ENCODE measurements at regions not wholly inside any gene's neighbourhood (a gene's known extent, or its start where the extent isn't known, plus 50 kb on each side); places are given as distances from the start of the nearest gene placed in this dataset.

DNA sequence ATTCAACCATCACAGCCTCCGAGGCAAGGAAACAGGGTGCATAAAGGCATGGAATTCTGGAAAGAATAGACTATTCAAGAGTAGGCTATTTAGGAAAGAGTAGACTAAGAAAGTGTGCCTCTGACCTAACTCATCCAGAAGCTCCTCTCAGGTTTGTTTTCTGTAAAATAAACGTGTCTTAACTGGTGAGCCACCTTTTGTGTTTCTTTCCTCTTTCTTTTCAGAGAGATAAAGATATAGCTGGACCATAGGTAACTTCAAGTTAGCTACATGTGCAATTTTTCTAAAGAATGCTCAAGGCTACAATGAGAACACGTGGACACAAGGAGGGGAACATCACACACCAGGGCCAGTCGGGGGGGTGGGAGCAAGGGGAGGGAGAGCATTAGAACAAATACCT lies 577.0 kb downstream of the TYW1 start:
- no peaks in the 10 kb centered on the region for H3K36me3 Mint-ChIP-seq (ENCODE audit: insufficient read depth in 2 of 2)
- DNase-seq (no peak), ATAC-seq (replicated peaks in 1 of 2) (no peak)
- H3K4me3 Mint-ChIP-seq: no peak overlapping the region
- no peak overlapping the region for H3K27ac Mint-ChIP-seq
- peaks cover 4 to 5% of the 10 kb centered on the region in 2 donors for H3K9me3 Mint-ChIP-seq
- H3K27me3 Mint-ChIP-seq (ENCODE audit: low read depth): no peaks in the 10 kb centered on the region
- no peaks in the 10 kb centered on the region for H3K4me1 Mint-ChIP-seq (ENCODE audit: low read depth)

DNA sequence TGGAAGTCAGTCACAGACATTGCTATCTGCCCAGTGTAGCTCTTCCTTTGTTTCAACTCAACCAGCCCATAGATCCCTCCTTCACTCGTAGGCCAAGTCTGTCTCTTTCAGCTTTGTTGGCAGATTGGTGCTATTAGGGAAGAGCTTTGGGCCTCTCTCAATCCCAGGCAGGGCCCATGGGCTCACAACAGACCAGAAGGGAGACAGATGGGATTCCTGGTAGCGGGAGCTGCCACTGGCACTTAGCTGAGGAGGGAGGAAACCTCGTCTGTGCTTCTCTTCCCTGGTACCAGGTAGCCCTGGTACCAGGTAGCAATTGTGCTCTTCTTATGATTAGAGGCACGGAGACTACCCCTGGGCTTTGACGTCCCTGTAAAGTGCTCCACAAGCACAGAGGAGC lies 592.0 kb downstream of the TYW1 start:
- no peak overlapping the region for H3K27ac Mint-ChIP-seq
- H3K4me1 Mint-ChIP-seq (ENCODE audit: low read depth): no peaks in the 10 kb centered on the region
- no peak for ATAC-seq (replicated peaks in 1 of 2)
- no peaks in the 10 kb centered on the region for H3K27me3 Mint-ChIP-seq (ENCODE audit: low read depth)
- DNase-seq: no peak
- peaks cover 4 to 12% of the 10 kb centered on the region in 2 donors for H3K9me3 Mint-ChIP-seq
- H3K4me3 Mint-ChIP-seq: no peak overlapping the region
- peaks cover 1 to 2% of the 10 kb centered on the region in 2 donors for H3K36me3 Mint-ChIP-seq (ENCODE audit: insufficient read depth in 2 of 2)

- H3K36me3 Mint-ChIP-seq (ENCODE audit: insufficient read depth in 2 of 2): peaks cover 1 to 2% of the 10 kb centered on the region in 2 donors
- no peaks in the 10 kb centered on the region for H3K27me3 Mint-ChIP-seq (ENCODE audit: low read depth)
- peaks cover 7 to 12% of the 10 kb centered on the region in 2 donors for H3K9me3 Mint-ChIP-seq
- H3K4me1 Mint-ChIP-seq (ENCODE audit: low read depth): no peaks in the 10 kb centered on the region
- DNase-seq (no peak), ATAC-seq (replicated peaks in 1 of 2) (no peak)
- no peak overlapping the region for H3K4me3 Mint-ChIP-seq
- H3K27ac Mint-ChIP-seq: no peak overlapping the region
These were observed 592.5 kb downstream of the TYW1 start for GRCh38 chr7:67589183-67589582.

DNA sequence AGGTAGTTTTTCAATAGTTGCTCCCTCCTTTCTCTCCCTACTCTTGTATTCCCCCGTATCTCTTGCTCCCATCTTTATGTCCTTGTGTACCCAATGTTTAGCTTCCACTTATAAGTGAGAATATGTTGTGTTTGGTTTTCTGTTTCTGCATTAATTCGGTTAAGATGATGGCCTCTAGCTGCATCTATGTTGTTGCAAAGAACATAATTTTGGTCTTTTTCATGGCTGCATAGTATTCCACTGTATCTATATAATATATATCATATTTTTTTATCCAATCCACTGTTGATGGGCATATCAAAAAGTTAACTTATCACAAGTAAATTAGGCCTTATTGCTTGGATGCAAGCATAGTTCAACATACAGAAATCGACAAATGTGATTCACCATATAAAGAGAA lies 594.0 kb downstream of the TYW1 start:
- peaks cover 1 to 2% of the 10 kb centered on the region in 2 donors for H3K36me3 Mint-ChIP-seq (ENCODE audit: insufficient read depth in 2 of 2)
- no peak for DNase-seq
- no peak overlapping the region for H3K4me3 Mint-ChIP-seq
- peaks cover 8 to 10% of the 10 kb centered on the region in 2 donors for H3K9me3 Mint-ChIP-seq
- ATAC-seq (replicated peaks in 1 of 2): no peak
- no peaks in the 10 kb centered on the region for H3K4me1 Mint-ChIP-seq (ENCODE audit: low read depth)
- no peak overlapping the region for H3K27ac Mint-ChIP-seq
- no peaks in the 10 kb centered on the region for H3K27me3 Mint-ChIP-seq (ENCODE audit: low read depth)

GRCh38 chr7:67593794-67594193 lies 597.2 kb downstream of the TYW1 start:
- Mint-ChIP-seq H3K27ac (no peak overlapping the region), H3K27me3 (ENCODE audit: low read depth) (no peaks in the 10 kb centered on the region), H3K9me3 (peaks cover 4 to 5% of the 10 kb centered on the region in 2 donors)

GRCh38 chr7:67595431-67596180 lies 599.0 kb downstream of the TYW1 start:
- Mint-ChIP-seq H3K27me3 (ENCODE audit: low read depth) (no peaks in the 10 kb centered on the region), H3K9me3 (peaks cover 3 to 7% of the 10 kb centered on the region in 2 donors), H3K4me1 (ENCODE audit: low read depth) (no peaks in the 10 kb centered on the region), H3K4me3 (no peak overlapping the region), H3K36me3 (ENCODE audit: insufficient read depth in 2 of 2) (peaks cover under 1 to 1% of the 10 kb centered on the region in 2 donors), H3K27ac (no peak overlapping the region)
- DNase-seq (no peak), ATAC-seq (replicated peaks in 1 of 2) (no peak)

More at GRCh38 chr7:67593794-67594193, 597.2 kb downstream of the TYW1 start:
- Mint-ChIP-seq H3K4me3 (no peak overlapping the region), H3K4me1 (ENCODE audit: low read depth) (no peaks in the 10 kb centered on the region), H3K36me3 (ENCODE audit: insufficient read depth in 2 of 2) (peaks cover 1 to 2% of the 10 kb centered on the region in 2 donors)
- no peak for ATAC-seq (replicated peaks in 1 of 2)
- no peak for DNase-seq

GRCh38 chr7:67597161-67597560 lies 600.5 kb downstream of the TYW1 start:
- H3K4me1 Mint-ChIP-seq (ENCODE audit: low read depth): no peaks in the 10 kb centered on the region
- no peaks in the 10 kb centered on the region for H3K27me3 Mint-ChIP-seq (ENCODE audit: low read depth)
- H3K27ac Mint-ChIP-seq: no peak overlapping the region
- H3K36me3 Mint-ChIP-seq (ENCODE audit: insufficient read depth in 2 of 2): no peaks in the 10 kb centered on the region
- H3K9me3 Mint-ChIP-seq: peaks cover 2 to 11% of the 10 kb centered on the region in 2 donors
- no peak overlapping the region for H3K4me3 Mint-ChIP-seq
- ATAC-seq (replicated peaks in 1 of 2) (no peak), DNase-seq (no peak)

DNA sequence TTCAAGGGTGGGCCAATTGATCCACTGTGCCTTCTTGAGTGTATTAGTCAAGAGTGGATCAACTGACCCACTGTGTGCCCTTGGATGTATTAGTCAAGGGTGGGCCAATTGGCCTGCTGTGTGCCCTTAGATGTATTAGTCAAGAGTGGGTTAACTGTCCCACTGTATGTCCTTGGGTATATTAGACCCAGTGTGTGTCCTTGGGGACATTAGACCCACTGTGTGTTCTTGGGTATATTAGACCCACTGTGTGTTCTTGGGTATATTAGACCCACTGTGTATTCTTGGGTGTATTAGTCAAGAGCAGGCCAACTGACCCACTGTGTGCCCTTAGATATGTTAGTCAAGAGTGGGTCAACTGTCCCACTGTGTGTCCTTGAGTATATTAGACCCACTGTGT lies 601.8 kb downstream of the TYW1 start:
- no peaks in the 10 kb centered on the region for H3K27me3 Mint-ChIP-seq (ENCODE audit: low read depth)
- ATAC-seq (replicated peaks in 1 of 2): no peak
- H3K4me3 Mint-ChIP-seq: no peak overlapping the region
- DNase-seq: no peak
- H3K4me1 Mint-ChIP-seq (ENCODE audit: low read depth): no peaks in the 10 kb centered on the region
- peaks cover 0 to 2% of the 10 kb centered on the region in 2 donors for H3K36me3 Mint-ChIP-seq (ENCODE audit: insufficient read depth in 2 of 2)
- H3K27ac Mint-ChIP-seq: no peak overlapping the region
- peaks cover 5 to 14% of the 10 kb centered on the region in 2 donors for H3K9me3 Mint-ChIP-seq

- H3K27me3 Mint-ChIP-seq (ENCODE audit: low read depth): no peaks in the 10 kb centered on the region
- ATAC-seq (replicated peaks in 1 of 2) (no peak), DNase-seq (no peak)
- H3K9me3 Mint-ChIP-seq: peaks cover 5 to 10% of the 10 kb centered on the region in 2 donors
- H3K36me3 Mint-ChIP-seq (ENCODE audit: insufficient read depth in 2 of 2): peaks cover 0 to 2% of the 10 kb centered on the region in 2 donors
- H3K4me3 Mint-ChIP-seq: no peak overlapping the region
- H3K4me1 Mint-ChIP-seq (ENCODE audit: low read depth): no peaks in the 10 kb centered on the region
- no peak overlapping the region for H3K27ac Mint-ChIP-seq
These were observed 602.9 kb downstream of the TYW1 start for GRCh38 chr7:67599331-67600062.

DNA sequence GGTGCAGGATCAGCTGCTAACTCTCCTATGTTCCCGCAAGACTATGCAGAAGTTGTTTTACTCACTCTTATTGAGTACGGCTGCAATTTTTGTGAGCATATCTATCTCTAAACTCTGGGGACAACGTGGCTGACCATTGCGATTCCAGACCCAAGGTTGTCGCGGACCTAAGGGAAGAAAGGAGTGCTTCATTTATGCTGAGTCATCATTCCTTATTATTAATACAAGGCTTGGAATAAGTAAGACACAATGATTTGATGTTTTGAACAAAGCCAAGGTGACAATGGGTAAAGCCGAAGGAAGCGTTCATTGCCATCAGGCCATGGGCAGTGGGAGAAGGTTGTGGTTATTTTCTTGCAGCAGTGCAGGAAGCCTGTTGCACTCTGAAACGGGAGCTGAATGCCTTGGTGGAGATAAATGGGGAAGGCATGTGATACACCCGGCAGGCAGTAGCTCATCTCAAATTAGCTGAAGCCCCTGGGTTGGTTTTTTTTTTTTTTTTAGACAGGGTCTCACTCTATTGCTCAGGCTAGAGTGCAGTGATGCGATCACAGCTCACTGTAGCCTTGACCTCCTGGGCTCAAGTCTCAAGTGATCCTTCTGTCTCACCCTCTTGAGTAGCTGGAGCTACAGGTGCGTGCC lies 605.7 kb downstream of the TYW1 start:
- Mint-ChIP-seq H3K4me3 (no peak overlapping the region), H3K27ac (no peak overlapping the region), H3K27me3 (ENCODE audit: low read depth) (no peaks in the 10 kb centered on the region), H3K36me3 (ENCODE audit: insufficient read depth in 2 of 2) (peaks cover 0 to 4% of the 10 kb centered on the region in 2 donors), H3K9me3 (peaks cover 5 to 10% of the 10 kb centered on the region in 2 donors), H3K4me1 (ENCODE audit: low read depth) (no peaks in the 10 kb centered on the region)
- ATAC-seq (replicated peaks in 1 of 2): no peak
- DNase-seq: no peak

DNA sequence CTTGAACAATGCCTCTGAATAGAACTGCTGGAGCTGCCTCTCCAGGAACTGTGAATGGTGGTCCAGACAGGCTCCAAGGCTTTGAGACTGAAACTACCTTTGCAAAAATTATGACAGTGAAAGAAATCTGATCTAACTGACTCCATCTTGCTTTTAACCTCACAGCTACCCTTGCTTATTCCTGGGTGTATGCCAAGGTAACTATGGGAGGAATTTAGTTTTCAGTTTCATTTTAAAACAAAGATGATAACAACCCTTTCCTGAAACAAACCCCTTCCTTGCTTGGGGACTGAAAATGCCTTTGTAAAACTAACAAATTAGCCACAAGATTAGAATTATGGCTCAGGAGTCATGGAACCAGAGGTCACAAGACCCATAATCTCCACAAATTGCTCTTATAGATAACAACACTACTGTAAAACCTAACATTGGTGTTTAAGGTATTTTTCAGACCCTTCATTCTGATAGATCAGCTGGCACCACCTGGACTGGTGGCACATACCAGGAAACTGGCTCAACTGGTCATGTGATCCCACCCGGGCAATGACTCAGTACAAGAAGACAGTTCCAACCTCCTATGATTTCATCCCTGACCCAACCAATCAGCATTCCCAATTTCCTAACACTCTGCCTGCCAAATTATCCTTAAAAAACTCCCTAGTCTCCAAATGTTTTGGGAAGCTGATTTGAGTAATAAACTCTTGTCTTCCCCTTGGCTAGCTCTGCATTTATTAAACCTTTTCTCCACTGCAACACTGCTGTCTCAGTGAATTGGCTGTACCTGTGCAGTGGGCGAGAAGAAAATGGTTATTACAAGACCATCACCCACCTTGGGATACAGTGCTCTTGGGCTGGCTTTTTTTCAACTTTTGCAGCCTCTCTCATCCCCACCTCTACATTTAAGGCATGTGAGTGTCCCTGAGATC lies 608.1 kb downstream of the TYW1 start:
- no peak overlapping the region for H3K27ac Mint-ChIP-seq
- H3K9me3 Mint-ChIP-seq: peaks cover 7% of the 10 kb centered on the region in 2 donors
- no peaks in the 10 kb centered on the region for H3K27me3 Mint-ChIP-seq (ENCODE audit: low read depth)
- DNase-seq: no peak
- no peak overlapping the region for H3K4me3 Mint-ChIP-seq
- no peak for ATAC-seq (replicated peaks in 1 of 2)
- no peaks in the 10 kb centered on the region for H3K4me1 Mint-ChIP-seq (ENCODE audit: low read depth)
- H3K36me3 Mint-ChIP-seq (ENCODE audit: insufficient read depth in 2 of 2): peaks cover 0 to 4% of the 10 kb centered on the region in 2 donors

DNA sequence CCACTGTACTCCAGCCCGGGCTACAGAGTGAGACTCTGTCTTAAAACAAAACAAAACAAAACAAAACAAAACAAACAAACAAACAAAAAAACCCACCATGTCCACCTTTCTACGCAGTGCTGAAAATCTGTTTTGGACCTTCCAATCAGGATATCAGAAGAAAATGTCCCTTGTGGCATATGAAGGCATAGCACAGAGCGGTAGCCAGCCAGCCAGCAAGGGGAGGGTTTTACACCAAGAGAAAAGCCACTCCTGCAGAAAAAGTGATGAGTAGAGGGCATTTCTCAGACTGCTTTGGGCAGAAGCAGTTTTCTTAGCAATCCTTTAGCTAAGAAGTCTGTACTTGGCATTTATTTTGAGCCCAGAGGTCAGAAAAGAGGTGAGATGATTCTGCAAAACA lies 612.2 kb downstream of the TYW1 start:
- no peak for DNase-seq
- H3K27ac Mint-ChIP-seq: no peak overlapping the region
- no peak overlapping the region for H3K4me3 Mint-ChIP-seq
- ATAC-seq (replicated peaks in 1 of 2): no peak
- no peaks in the 10 kb centered on the region for H3K4me1 Mint-ChIP-seq (ENCODE audit: low read depth)
- no peaks in the 10 kb centered on the region for H3K27me3 Mint-ChIP-seq (ENCODE audit: low read depth)
- peaks cover 3 to 8% of the 10 kb centered on the region in 2 donors for H3K9me3 Mint-ChIP-seq
- H3K36me3 Mint-ChIP-seq (ENCODE audit: insufficient read depth in 2 of 2): peaks cover 1 to 3% of the 10 kb centered on the region in 2 donors

Measured in activated T-cell treated with anti-CD3 and anti-CD28 coated beads, Interleukin-2, amount 50 U/mL, for 72 hours (primary cell).